K562 (cell line): ENCODE measurements at regions not wholly inside any gene's neighbourhood (a gene's known extent, or its start where the extent isn't known, plus 50 kb on each side); places are given as distances from the start of the nearest gene placed in this dataset.
"Not testable (repeated sequence)": the region's sequence is repeated elsewhere in the genome, so short reads cannot be mapped to it uniquely, and the experiment has no call there.

ENCODE experiments used
- ATAC-seq: fragments of 200-7000 bp; cut with Tn5 transposase; 3 replicates; pipeline ENCODE4 v1.9.1; 2020; ENCODE audit warnings: moderate library complexity
- BruUV-seq: library from RNA; stranded (reverse); fragments of 400-500 nt; replicated peaks from 2 replicates; lab custom pipeline; 2021; lab: Mats Ljungman, UMichigan
- CTCF ChIA-PET: fragments of 300-600 bp; formaldehyde crosslinking; extraction: SDS; loops from one replicate; lab custom pipeline; 2021; ENCODE audit warnings: low intra/inter-chr PET ratio; lab: Yijun Ruan, JAX
- POLR2A ChIA-PET: fragments of 300-600, 350-650 bp; sonication (Branson Sonifier 250); formaldehyde crosslinking; extraction: SDS; loops from one replicate; lab custom pipeline; 2021; ENCODE audit warnings: antibody characterized with exemption, inconsistent platforms; lab: Yijun Ruan, JAX
- DNase-seq, 4 experiments: peaks; one replicate each; pipeline versions ENCODE4 v3.0.0 to v3.0.0-alpha.2; 2011 to 2018; ENCODE audit warnings: low spot score in 3 of 4, mixed read lengths in 3 of 4; ENCODE audit errors: extremely low read depth in 1 of 4
- FAIRE-seq: peaks from 2 replicates; lab custom pipeline; 2011; peaks lifted over from hg19 to GRCh38; lab: Jason Lieb, UNC
- H2AFZ ChIP-seq: 2 replicates; pipeline ENCODE4 v1.6.0; 2011; ENCODE audit warnings: low read depth, low read length, control low read depth, inconsistent platforms
- H3K27ac ChIP-seq: fragments of 200-600 bp; 3 replicates; pipeline ENCODE4 v1.8.0; 2011; ENCODE audit warnings: low read depth, mild to moderate bottlenecking, control low read depth, inconsistent platforms, low read length, moderate library complexity, mixed read lengths; ENCODE audit errors: extremely low read depth
- H3K27me3 ChIP-seq, 2 experiments: fragments of 300-600 bp in 1 of 2; 2 replicates in 1 of 2; 3 replicates in 1 of 2; pipeline versions ENCODE4 v1.6.0 to v1.8.0; 2011; ENCODE audit warnings: inconsistent platforms in 2 of 2, low read length in 2 of 2, mild to moderate bottlenecking in 1 of 2, mixed read lengths in 1 of 2, moderate library complexity in 1 of 2; ENCODE audit not compliant: control insufficient read depth in 2 of 2, insufficient read depth in 2 of 2
- H3K36me3 ChIP-seq: fragments of 300-600 bp; 3 replicates; pipeline ENCODE4 v1.8.0; 2011; ENCODE audit warnings: mild to moderate bottlenecking, low read length, inconsistent platforms; ENCODE audit not compliant: control insufficient read depth, insufficient read depth
- H3K4me1 ChIP-seq, 2 experiments: fragments of 200-600 bp in 1 of 2; replicated peaks in 1 of 2; 2 replicates in 1 of 2; 3 replicates in 1 of 2; pipeline versions ENCODE4 v1.5.1 to v1.8.0; 2011; ENCODE audit warnings: inconsistent platforms in 2 of 2, low read length in 2 of 2, mild to moderate bottlenecking in 1 of 2, mixed read lengths in 1 of 2, moderate library complexity in 1 of 2; ENCODE audit not compliant: control insufficient read depth in 2 of 2, insufficient read depth in 2 of 2
- H3K4me2 ChIP-seq: 2 replicates; pipeline ENCODE4 v1.6.1; 2011; ENCODE audit warnings: low read length, control low read depth, inconsistent platforms, mixed read lengths; ENCODE audit not compliant: insufficient read depth
- H3K4me3 ChIP-seq: fragments of 200-600 bp; sonication (generic), shearing (Covaris generic); 2 replicates; pipeline ENCODE4 v1.5.1; 2016; ENCODE audit warnings: control low read depth, inconsistent platforms
- H3K79me2 ChIP-seq: fragments of 200-600 bp; 3 replicates; pipeline ENCODE4 v1.8.0; 2011; ENCODE audit warnings: low read length, inconsistent platforms; ENCODE audit not compliant: control insufficient read depth, insufficient read depth
- H3K9ac ChIP-seq, 2 experiments: 2 replicates each; pipeline versions ENCODE4 v1.6.0 to v1.6.1; 2011; ENCODE audit warnings: low read depth in 2 of 2, low read length in 2 of 2, control low read depth in 1 of 2, inconsistent platforms in 1 of 2, mild to moderate bottlenecking in 1 of 2, mixed read lengths in 1 of 2; ENCODE audit not compliant: insufficient read depth in 1 of 2
- H3K9me1 ChIP-seq: one replicate; pipeline ENCODE4 v1.6.0; 2011; ENCODE audit warnings: inconsistent platforms, mild to moderate bottlenecking, low read length, moderate library complexity; ENCODE audit not compliant: control insufficient read depth, insufficient read depth
- H3K9me3 ChIP-seq: replicated peaks from 2 replicates; pipeline ENCODE4 v1.5.1; 2011; ENCODE audit warnings: low read depth, low read length, inconsistent platforms; ENCODE audit not compliant: control insufficient read depth, insufficient read depth
- H4K20me1 ChIP-seq: replicated peaks from 2 replicates; pipeline ENCODE4 v1.6.1; 2011; ENCODE audit warnings: low read length, inconsistent platforms, mixed read lengths; ENCODE audit not compliant: control insufficient read depth, insufficient read depth
- MAFF ChIP-seq: IDR thresholded peaks from 2 replicates; pipeline ENCODE4 v1.6.1; 2012; ENCODE audit warnings: low read length, improper control_type of control experiment
- SAP30 ChIP-seq: fragments of 200-600 bp; sonication (generic); IDR thresholded peaks from 2 replicates; pipeline ENCODE4 v1.6.1; 2012; ENCODE audit warnings: borderline replicate concordance, low read depth, mild to moderate bottlenecking, moderate library complexity, low read length, control low read depth, inconsistent platforms; ENCODE audit not compliant: insufficient read depth, poor library complexity, severe bottlenecking
- SFPQ ChIP-seq: fragments of 200-400 bp; formaldehyde crosslinking; IDR thresholded peaks from 2 replicates; pipeline ENCODE4 v1.6.1; 2017; ENCODE audit warnings: mild to moderate bottlenecking, low read depth, low read length, moderate library complexity
- ZNF316 ChIP-seq: fragments of 450-650 bp; IDR thresholded peaks from 2 replicates; pipeline ENCODE4 v1.6.1; 2016
- WGBS: fragments of 100-300 bp; shearing (Covaris generic); methylation state at CpG from one replicate; pipeline ENCODE4 v1.1.6; 2016; ENCODE audit warnings: low coverage, mixed read lengths; ENCODE audit not compliant: insufficient coverage; ENCODE audit errors: missing lambda C conversion rate; 5-methylcytosine and 5-hydroxymethylcytosine counted together
- in situ Hi-C: fragments of 300-500 bp; cut with MboI; formaldehyde crosslinking; loops from 4 replicates; pipeline ENCODE4 v1.15.0; 2018; ENCODE audit warnings: inconsistent platforms, mixed read lengths
- intact Hi-C: fragments of 100-400 bp; cut with micrococcal nuclease; formaldehyde crosslinking; loops from 2 replicates; pipeline ENCODE4 v1.14.2; 2022

GRCh38 chr5:67770431-67771025 is 445.0 kb upstream of the PIK3R1 start (continued):
- TF ChIP-seq SFPQ, result no peak

GRCh38 chr5:67765697-67766096 is 449.9 kb upstream of the PIK3R1 start:
- Histone ChIP-seq H3K27me3 (no peaks in the 10 kb centered on the region), H3K79me2 (no peaks in the 10 kb centered on the region), H3K4me2 (no peak overlapping the region), H2AFZ (no peak overlapping the region), H3K9me3 (no peaks in the 10 kb centered on the region), H3K4me1 (peaks cover 0 to 4% of the 10 kb centered on the region in 2 experiments; a peak in 2 of 5 replicates), H3K36me3 (no peaks in the 10 kb centered on the region), H3K27ac (no peak overlapping the region), H4K20me1 (no peaks in the 10 kb centered on the region)
- intact Hi-C loops (no loop called here), in situ Hi-C loops (no loop called here)
- no peak for FAIRE-seq
- WGBS, result 0% methylated on average over 2 of the region's 2 CpGs
- CTCF ChIA-PET, result no interaction called here
- BruUV-seq, result no TSS peak
- TF ChIP-seq ZNF316, result peak; percentile 33; the same call in 1 of the 2 replicates
- no peak for TF ChIP-seq SAP30
- TF ChIP-seq MAFF, result 0 out of 2 replicates have a peak, but pooled peaks have one; percentile 6
- TF ChIP-seq, all 486 proteins: peak for 2
- POLR2A ChIA-PET, result no interaction called here
- no peak for DNase-seq
- no peak for ATAC-seq
- no peak overlapping the region for H3K4me3 ChIP-seq
- no peaks in the 10 kb centered on the region for H3K9me1 ChIP-seq
- H3K9ac ChIP-seq, result no peak overlapping the region

- H3K79me2 ChIP-seq, H2AFZ ChIP-seq, H3K4me1 ChIP-seq, DNase-seq, in situ Hi-C loops, FAIRE-seq, H3K9me3 ChIP-seq, BruUV-seq, H3K36me3 ChIP-seq, POLR2A ChIA-PET, H4K20me1 ChIP-seq, H3K4me2 ChIP-seq, H3K9ac ChIP-seq, H3K4me3 ChIP-seq, intact Hi-C loops, ATAC-seq, H3K27me3 ChIP-seq, CTCF ChIA-PET, H3K9me1 ChIP-seq, H3K27ac ChIP-seq: not testable (repeated sequence)
- WGBS, result 4% methylated on average over 6 of the region's 10 CpGs
Measured at GRCh38 chr5:67757771-67758170, 457.8 kb upstream of the PIK3R1 start.
